Thoracic aorta (tissue), 2 donors: ENCODE measurements at regions not wholly inside any gene's neighbourhood (a gene's known extent, or its start where the extent isn't known, plus 50 kb on each side); places are given as distances from the start of the nearest gene placed in this dataset.

ENCODE experiments used
- ATAC-seq: fragments of 150-250 bp; one replicate; pipeline ENCODE4 v1.8.0; 2017; ENCODE audit warnings: low read depth; ENCODE audit not compliant: insufficient number of reproducible peaks, low FRiP score
- DNase-seq: peaks from one replicate; pipeline ENCODE4 v3.0.0-alpha.2; 2020; ENCODE audit warnings: low spot score
- H3K27ac ChIP-seq, 2 donors: fragments of 200-600 bp; sonication (generic); 1 replicate in 1 of 2; 2 replicates in 1 of 2; pipeline ENCODE4 v1.5.1; 2016; ENCODE audit warnings: mild to moderate bottlenecking in 2 of 2, moderate library complexity in 2 of 2
- H3K27me3 ChIP-seq: fragments of 200-600 bp; sonication (generic); replicated peaks from 2 replicates; pipeline ENCODE4 v1.6.0; 2016; ENCODE audit warnings: mild to moderate bottlenecking; ENCODE audit not compliant: insufficient read depth
- H3K36me3 ChIP-seq: fragments of 200-600 bp; sonication (generic); one replicate; pipeline ENCODE4 v1.5.1; 2016
- H3K4me1 ChIP-seq, 2 donors: fragments of 200-600 bp; sonication (generic); 1 replicate in 1 of 2; 2 replicates in 1 of 2; pipeline versions ENCODE4 v1.5.1 to v1.6.0; 2016; ENCODE audit warnings: low read depth in 2 of 2, mild to moderate bottlenecking in 1 of 2; ENCODE audit not compliant: control insufficient read depth in 1 of 2
- H3K4me3 ChIP-seq: fragments of 200-600 bp; sonication (generic); 2 replicates; pipeline ENCODE4 v1.5.1; 2016; ENCODE audit warnings: mild to moderate bottlenecking
- H3K9me3 ChIP-seq: fragments of 200-600 bp; sonication (generic); 2 replicates; pipeline ENCODE4 v1.5.1; 2016
- TF ChIP-seq, protein P1 (sequence below): fragments of 200-600 bp; sonication (generic); IDR thresholded peaks from one replicate; pipeline ENCODE4 v1.5.1; 2019; ENCODE audit warnings: antibody characterized with exemption

GRCh38 chr5:60263346-60263745 is 369.8 kb upstream of the PDE4D start:
- H3K4me3 ChIP-seq = no peak overlapping the region
- TF ChIP-seq, protein P1, sequence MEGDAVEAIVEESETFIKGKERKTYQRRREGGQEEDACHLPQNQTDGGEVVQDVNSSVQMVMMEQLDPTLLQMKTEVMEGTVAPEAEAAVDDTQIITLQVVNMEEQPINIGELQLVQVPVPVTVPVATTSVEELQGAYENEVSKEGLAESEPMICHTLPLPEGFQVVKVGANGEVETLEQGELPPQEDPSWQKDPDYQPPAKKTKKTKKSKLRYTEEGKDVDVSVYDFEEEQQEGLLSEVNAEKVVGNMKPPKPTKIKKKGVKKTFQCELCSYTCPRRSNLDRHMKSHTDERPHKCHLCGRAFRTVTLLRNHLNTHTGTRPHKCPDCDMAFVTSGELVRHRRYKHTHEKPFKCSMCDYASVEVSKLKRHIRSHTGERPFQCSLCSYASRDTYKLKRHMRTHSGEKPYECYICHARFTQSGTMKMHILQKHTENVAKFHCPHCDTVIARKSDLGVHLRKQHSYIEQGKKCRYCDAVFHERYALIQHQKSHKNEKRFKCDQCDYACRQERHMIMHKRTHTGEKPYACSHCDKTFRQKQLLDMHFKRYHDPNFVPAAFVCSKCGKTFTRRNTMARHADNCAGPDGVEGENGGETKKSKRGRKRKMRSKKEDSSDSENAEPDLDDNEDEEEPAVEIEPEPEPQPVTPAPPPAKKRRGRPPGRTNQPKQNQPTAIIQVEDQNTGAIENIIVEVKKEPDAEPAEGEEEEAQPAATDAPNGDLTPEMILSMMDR = no peak
- no peak for ATAC-seq
- peaks cover 11% of the 10 kb centered on the region in 2 donors for H3K4me1 ChIP-seq
- H3K9me3 ChIP-seq = no peaks in the 10 kb centered on the region
- DNase-seq = no peak
- H3K27me3 ChIP-seq = no peaks in the 10 kb centered on the region
- no peak overlapping the region for H3K27ac ChIP-seq
- H3K36me3 ChIP-seq = no peaks in the 10 kb centered on the region

- no peak for ATAC-seq
- TF ChIP-seq, protein P1 = no peak
- no peak for DNase-seq
- Histone ChIP-seq H3K36me3 (no peaks in the 10 kb centered on the region), H3K4me3 (no peak overlapping the region), H3K27ac (no peak overlapping the region), H3K4me1 (peaks cover 10 to 11% of the 10 kb centered on the region in 2 donors), H3K9me3 (no peaks in the 10 kb centered on the region), H3K27me3 (no peaks in the 10 kb centered on the region)
Observed at GRCh38 chr5:60262576-60263295, 369.2 kb upstream of the PDE4D start.

DNA sequence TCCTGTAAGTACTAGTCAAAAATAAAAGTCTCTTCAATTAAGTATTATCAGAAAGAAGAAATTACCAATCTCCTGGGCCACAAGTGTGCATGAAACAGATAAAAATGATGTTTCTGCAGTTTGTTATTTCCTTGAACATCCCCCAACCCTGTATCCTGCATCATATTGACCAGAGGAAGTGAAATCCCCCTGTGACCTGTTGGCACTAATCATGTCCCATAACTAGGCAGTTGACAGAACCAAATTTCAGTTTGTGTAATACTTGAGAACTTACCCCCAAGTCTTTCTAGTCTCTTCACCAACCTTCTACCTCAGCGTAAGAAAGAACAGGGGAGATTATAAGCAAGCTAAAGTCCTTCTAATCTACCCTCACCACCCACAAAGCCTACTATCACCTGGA is 368.2 kb upstream of the PDE4D start:
- DNase-seq (no peak), ATAC-seq (no peak)
- peaks cover 11 to 14% of the 10 kb centered on the region in 2 donors for H3K4me1 ChIP-seq
- no peaks in the 10 kb centered on the region for H3K36me3 ChIP-seq
- H3K9me3 ChIP-seq = no peaks in the 10 kb centered on the region
- H3K27me3 ChIP-seq = no peaks in the 10 kb centered on the region
- H3K27ac ChIP-seq = no peak overlapping the region
- no peak overlapping the region for H3K4me3 ChIP-seq
- TF ChIP-seq, protein P1 = no peak

GRCh38 chr5:60260658-60261057 is 367.1 kb upstream of the PDE4D start:
- ATAC-seq = no peak
- Histone ChIP-seq H3K27me3 (no peaks in the 10 kb centered on the region), H3K4me1 (peaks cover 11 to 14% of the 10 kb centered on the region in 2 donors), H3K4me3 (no peak overlapping the region), H3K36me3 (no peaks in the 10 kb centered on the region), H3K9me3 (no peaks in the 10 kb centered on the region), H3K27ac (no peak overlapping the region)
- TF ChIP-seq, protein P1 = no peak
- DNase-seq = no peak

DNA sequence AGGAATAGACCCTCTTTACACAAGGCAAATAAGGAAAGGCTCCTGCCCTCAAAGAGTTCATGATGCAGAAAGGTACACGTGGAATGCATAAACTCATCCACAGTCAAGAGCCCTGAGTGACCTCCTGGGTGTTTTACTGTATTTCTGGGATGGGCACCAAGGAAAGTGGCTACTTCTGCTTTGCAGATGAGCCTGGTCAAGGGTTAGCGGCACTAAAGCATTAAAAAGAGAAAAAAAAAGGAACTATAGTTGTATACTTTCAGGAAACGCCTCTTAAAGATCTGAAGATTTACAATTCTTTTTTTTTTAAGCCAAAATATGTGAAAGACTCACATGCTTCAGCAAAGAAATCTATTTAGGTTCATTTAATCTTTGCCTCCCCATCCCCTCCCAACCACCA is 366.2 kb upstream of the PDE4D start:
- H3K27ac ChIP-seq = no peak overlapping the region
- no peak overlapping the region for H3K4me3 ChIP-seq
- ATAC-seq = no peak
- TF ChIP-seq, protein P1 = no peak
- no peaks in the 10 kb centered on the region for H3K9me3 ChIP-seq
- no peaks in the 10 kb centered on the region for H3K27me3 ChIP-seq
- peaks cover 11 to 14% of the 10 kb centered on the region in 2 donors for H3K4me1 ChIP-seq
- no peak for DNase-seq
- H3K36me3 ChIP-seq = no peaks in the 10 kb centered on the region
